Mucosa of descending colon (tissue), 3 donors: ENCODE measurements at regions not wholly inside any gene's neighbourhood (a gene's known extent, or its start where the extent isn't known, plus 50 kb on each side); places are given as distances from the start of the nearest gene placed in this dataset.

Experiments used
- ATAC-seq: fragments of 200-7000 bp; cut with Tn5 transposase; one replicate; pipeline ENCODE4 v1.9.1; 2020; ENCODE audit warnings: mild to moderate bottlenecking, moderate library complexity
- DNase-seq, 3 donors: peaks; one replicate each; pipeline ENCODE4 v3.0.0-alpha.2; 2020
- H3K36me3 ChIP-seq: fragments of 200-600 bp; one replicate; pipeline ENCODE4 v1.8.0; 2021; ENCODE audit warnings: low read depth, mild to moderate bottlenecking
- H3K4me1 ChIP-seq: fragments of 200-600 bp; one replicate; pipeline ENCODE4 v1.8.0; 2021; ENCODE audit warnings: low read depth, mild to moderate bottlenecking
- H3K4me3 ChIP-seq: fragments of 200-600 bp; one replicate; pipeline ENCODE4 v1.8.0; 2021; ENCODE audit warnings: mild to moderate bottlenecking
- H3K9me3 ChIP-seq: fragments of 200-600 bp; one replicate; pipeline ENCODE4 v1.8.0; 2021; ENCODE audit warnings: mild to moderate bottlenecking
- CTCF ChIP-seq: fragments of 200-600 bp; IDR thresholded peaks from one replicate; pipeline ENCODE4 v1.8.0; 2022; ENCODE audit warnings: antibody characterized with exemption, mild to moderate bottlenecking
- intact Hi-C, 2 donors: fragments of 100-400 bp; cut with DNase I in 1 of 2; cut with micrococcal nuclease in 1 of 2; formaldehyde crosslinking; loops; one replicate each; pipeline versions ENCODE4 v1.11.0 to v1.11.1; 2022; cut with DNase I, micrococcal nuclease
- donor health status: DM: no; HTN: no; CAD: no; lungs with moderate emphysema.
- donor health status: DM: no; HTN: no; CAD: no.
- donor health status: DM: no; HTN: yes; CAD: no.

- no peak for ATAC-seq
These were observed 463.2 kb downstream of the BCL11B start for GRCh38 chr14:98808494-98809407.

GRCh38 chr14:98816195-98816594 is 455.8 kb downstream of the BCL11B start:
- TF ChIP-seq CTCF = no peak
- DNase-seq (no peak), ATAC-seq (no peak)
- H3K4me3 ChIP-seq = no peak overlapping the region
- no peaks in the 10 kb centered on the region for H3K4me1 ChIP-seq
- no peaks in the 10 kb centered on the region for H3K36me3 ChIP-seq
- intact Hi-C loops = no loop called here
- H3K9me3 ChIP-seq = no peaks in the 10 kb centered on the region

More at GRCh38 chr14:98808494-98809407, 463.2 kb downstream of the BCL11B start:
- Histone ChIP-seq H3K36me3 (no peaks in the 10 kb centered on the region), H3K4me1 (no peaks in the 10 kb centered on the region), H3K9me3 (no peaks in the 10 kb centered on the region), H3K4me3 (no peak overlapping the region)
- intact Hi-C loops = no loop called here
- TF ChIP-seq CTCF = no peak
- DNase-seq = no peak

- DNase-seq = no peak
- H3K9me3 ChIP-seq = no peaks in the 10 kb centered on the region
- no peak overlapping the region for H3K4me3 ChIP-seq
- no peaks in the 10 kb centered on the region for H3K4me1 ChIP-seq
- ATAC-seq = no peak
- intact Hi-C loops = no loop called here
- no peaks in the 10 kb centered on the region for H3K36me3 ChIP-seq
- TF ChIP-seq CTCF = no peak
These were observed 455.3 kb downstream of the BCL11B start for GRCh38 chr14:98816720-98817119.

DNA sequence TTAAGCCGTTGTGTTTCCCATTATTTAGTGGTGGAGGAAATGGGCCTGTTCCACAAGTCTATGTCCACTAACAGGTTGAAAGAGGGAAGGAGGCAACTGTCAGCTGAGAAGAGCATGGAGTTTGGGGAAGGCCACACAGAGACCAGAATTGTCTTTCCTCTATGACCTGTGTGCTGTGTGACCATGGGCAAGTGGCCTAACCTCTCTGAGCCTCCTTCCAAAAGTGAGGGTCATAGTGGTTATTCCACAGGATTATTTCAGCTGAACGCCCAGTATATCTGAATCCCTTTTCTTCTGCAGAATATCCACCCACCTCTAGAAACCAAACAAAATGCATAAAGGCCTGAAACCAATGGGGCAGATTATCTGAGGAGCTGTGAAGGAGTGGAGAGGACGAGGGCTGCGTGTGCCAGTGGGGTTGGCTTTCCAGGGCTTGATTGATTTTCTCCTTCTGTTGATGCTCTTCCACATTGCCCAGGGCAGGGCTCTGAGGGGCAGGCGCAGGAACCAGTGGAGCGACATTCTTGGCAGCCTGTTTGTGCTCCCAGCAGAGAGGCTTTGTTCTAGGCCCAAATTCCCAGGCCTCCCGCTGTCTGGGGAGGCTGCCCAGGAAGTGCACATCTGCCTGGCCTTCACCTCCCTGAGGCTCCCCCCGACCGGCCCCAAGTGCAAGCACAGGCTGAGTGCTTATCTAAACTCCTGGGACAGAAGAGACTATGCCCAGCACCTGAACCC is 452.7 kb downstream of the BCL11B start:
- Histone ChIP-seq H3K4me3 (no peak overlapping the region), H3K4me1 (no peaks in the 10 kb centered on the region), H3K36me3 (no peaks in the 10 kb centered on the region), H3K9me3 (no peaks in the 10 kb centered on the region)
- DNase-seq (no peak), ATAC-seq (no peak)
- no peak for TF ChIP-seq CTCF
- intact Hi-C loops = no loop called here

DNA sequence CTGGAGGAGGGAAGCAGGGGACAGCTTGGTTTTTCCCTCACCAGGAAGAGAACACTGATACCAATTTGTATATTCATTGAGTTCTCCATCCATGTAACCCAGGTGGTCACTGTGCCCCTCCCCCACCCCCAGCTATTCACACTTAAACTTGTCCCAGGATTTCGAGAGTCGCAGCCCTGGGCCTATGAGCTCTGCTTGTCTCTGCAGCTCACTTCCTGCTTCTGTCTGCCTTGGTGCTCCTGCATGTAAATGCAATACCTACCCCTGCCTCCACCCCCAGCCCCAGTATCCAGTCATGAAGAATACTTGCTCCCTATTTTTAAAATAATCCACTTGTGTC is 452.2 kb downstream of the BCL11B start:
- Histone ChIP-seq H3K4me3 (no peak overlapping the region), H3K9me3 (no peaks in the 10 kb centered on the region), H3K4me1 (no peaks in the 10 kb centered on the region), H3K36me3 (no peaks in the 10 kb centered on the region)
- ATAC-seq (no peak), DNase-seq (no peak)
- intact Hi-C loops = no loop called here
- no peak for TF ChIP-seq CTCF
